Femur (tissue), 1 donor: ENCODE measurements at regions not wholly inside any gene's neighbourhood (a gene's known extent, or its start where the extent isn't known, plus 50 kb on each side); places are given as distances from the start of the nearest gene placed in this dataset.
"Not testable (repeated sequence)": the region's sequence is repeated elsewhere in the genome, so short reads cannot be mapped to it uniquely, and the experiment has no call there.

Experiments used
- DNase-seq: peaks from one replicate; pipeline ENCODE4 v3.0.0-alpha.2; 2017

GRCh38 chr13:108074429-108074828 lies 140.9 kb downstream of the LIG4 start:
- not testable (repeated sequence) for DNase-seq

GRCh38 chr13:108070925-108071324 lies 144.4 kb downstream of the LIG4 start:
- DNase-seq = no peak

GRCh38 chr13:108070491-108070890 lies 144.8 kb downstream of the LIG4 start:
- DNase-seq = no peak

- no peak for DNase-seq
Measured at GRCh38 chr13:108069521-108070210, 145.7 kb downstream of the LIG4 start.

GRCh38 chr13:108064372-108064771 lies 151.0 kb downstream of the LIG4 start:
- not testable (repeated sequence) for DNase-seq

GRCh38 chr13:108060111-108060510 lies 155.2 kb downstream of the LIG4 start:
- no peak for DNase-seq

GRCh38 chr13:108056278-108056677 lies 159.1 kb downstream of the LIG4 start:
- no peak for DNase-seq

GRCh38 chr13:108049211-108049610 lies 166.1 kb downstream of the LIG4 start:
- no peak for DNase-seq

GRCh38 chr13:108044954-108045353 lies 170.4 kb downstream of the LIG4 start:
- no peak for DNase-seq

- not testable (repeated sequence) for DNase-seq
Measured at GRCh38 chr13:108042866-108043265, 172.5 kb downstream of the LIG4 start.

- no peak for DNase-seq
Measured at GRCh38 chr13:108037348-108037747, 178.0 kb downstream of the LIG4 start.

- DNase-seq = no peak
Measured at GRCh38 chr13:108036411-108036932, 178.9 kb downstream of the LIG4 start.

- DNase-seq = no peak
Measured at GRCh38 chr13:108034909-108035410, 180.4 kb downstream of the LIG4 start.

GRCh38 chr13:108033800-108034707 lies 181.3 kb downstream of the LIG4 start:
- no peak for DNase-seq

GRCh38 chr13:108031865-108032264 lies 183.5 kb downstream of the LIG4 start:
- DNase-seq = no peak

GRCh38 chr13:108030769-108031168 lies 184.6 kb downstream of the LIG4 start:
- DNase-seq = no peak

- no peak for DNase-seq
Measured at GRCh38 chr13:108026680-108027410, 188.5 kb downstream of the LIG4 start.

GRCh38 chr13:108020027-108020426 lies 195.3 kb downstream of the LIG4 start:
- DNase-seq = no peak

GRCh38 chr13:108018371-108018870 lies 196.9 kb downstream of the LIG4 start:
- no peak for DNase-seq

GRCh38 chr13:108006619-108007018 lies 208.7 kb downstream of the LIG4 start:
- no peak for DNase-seq

- DNase-seq = no peak
Measured at GRCh38 chr13:108005231-108005630, 210.1 kb downstream of the LIG4 start.

GRCh38 chr13:108003626-108004025 lies 211.7 kb downstream of the LIG4 start:
- DNase-seq = no peak

GRCh38 chr13:108000998-108001397 lies 214.3 kb downstream of the LIG4 start:
- no peak for DNase-seq
